GM12891 (cell line): ENCODE measurements at regions not wholly inside any gene's neighbourhood (a gene's known extent, or its start where the extent isn't known, plus 50 kb on each side); places are given as distances from the start of the nearest gene placed in this dataset.

ENCODE experiments used
- POLR2A ChIP-seq: IDR thresholded peaks from 2 replicates; pipeline ENCODE4 v1.6.1; 2011; ENCODE audit warnings: low read depth, low read length, control low read depth
- POLR2AphosphoS5 ChIP-seq: IDR thresholded peaks from 2 replicates; pipeline ENCODE4 v1.6.1; 2011; ENCODE audit warnings: low read depth, low read length, control low read depth
- POU2F2 ChIP-seq: IDR thresholded peaks from 2 replicates; pipeline ENCODE4 v1.6.1; 2011; ENCODE audit warnings: low read depth, mild to moderate bottlenecking, control low read depth, low read length, moderate library complexity
- TAF1 ChIP-seq: IDR thresholded peaks from 2 replicates; pipeline ENCODE4 v1.6.1; 2011; ENCODE audit warnings: low read depth, low read length, control low read depth

DNA sequence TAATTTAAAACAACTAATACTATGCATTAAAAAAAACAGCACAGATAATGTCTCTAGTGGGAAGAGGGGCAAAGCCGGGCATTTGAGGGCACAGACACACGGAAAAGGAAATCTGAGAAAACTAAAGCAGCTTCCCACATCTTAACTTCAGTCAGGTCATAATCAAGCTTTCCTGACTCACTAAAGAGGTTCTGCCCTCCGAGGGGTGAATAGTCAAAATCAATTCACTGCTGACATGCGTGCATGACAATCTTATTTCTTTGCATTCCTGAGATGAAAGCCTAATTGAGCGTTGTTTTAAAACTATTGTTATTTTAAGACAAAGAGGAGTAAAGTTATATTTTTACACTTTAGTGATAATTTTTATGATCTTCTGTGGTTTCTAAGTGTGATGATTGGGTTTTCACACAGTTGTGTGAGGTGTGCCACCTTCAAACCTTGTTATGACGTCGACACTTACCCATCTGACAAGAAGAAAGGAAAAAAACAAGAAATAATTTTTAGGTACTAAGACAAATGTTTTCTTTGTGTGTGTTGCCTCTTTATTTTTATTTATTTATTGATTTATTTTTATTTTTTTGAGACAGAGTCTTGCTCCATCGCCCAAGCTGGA lies 90.9 kb downstream of the GATA6 start:
- no peak for TF ChIP-seq POLR2A
- TF ChIP-seq POLR2AphosphoS5 = no peak
- no peak for TF ChIP-seq POU2F2
- no peak for TF ChIP-seq TAF1
